Panc1 (cell line): ENCODE measurements at regions not wholly inside any gene's neighbourhood (a gene's known extent, or its start where the extent isn't known, plus 50 kb on each side); places are given as distances from the start of the nearest gene placed in this dataset.

Experiments
- ATAC-seq: fragments of 200-7000 bp; cut with Tn5 transposase; 2 replicates; pipeline ENCODE4 v1.9.1; 2020; ENCODE audit warnings: mild to moderate bottlenecking, moderate library complexity
- BruUV-seq: library from RNA; stranded (reverse); fragments of 400-500 nt; replicated peaks from 2 replicates; lab custom pipeline; 2021; lab: Mats Ljungman, UMichigan
- CTCF ChIA-PET: fragments of 300-600 bp; sonication (Branson Sonifier 250); formaldehyde crosslinking; loops from one replicate; lab custom pipeline; 2022; ENCODE audit warnings: antibody characterized with exemption; lab: Charles Lee
- POLR2A ChIA-PET: fragments of 300-600 bp; sonication (Branson Sonifier 250); formaldehyde crosslinking; loops from one replicate; lab custom pipeline; 2022; ENCODE audit warnings: antibody characterized with exemption; lab: Charles Lee
- DNase-seq: peaks from one replicate; pipeline ENCODE4 v3.0.0-alpha.2; 2010; ENCODE audit warnings: low read depth, low spot score
- H3K27ac ChIP-seq: 2 replicates; pipeline ENCODE4 v1.5.1; 2011; ENCODE audit warnings: mild to moderate bottlenecking, low read length, inconsistent platforms
- H3K27me3 ChIP-seq: fragments of 200-500 bp; sonication (Bioruptor generic); 2 replicates; pipeline ENCODE4 v1.6.0; 2014; ENCODE audit warnings: low read length, inconsistent platforms; ENCODE audit not compliant: control insufficient read depth, insufficient read depth
- H3K36me3 ChIP-seq: fragments of 200-500 bp; sonication (Bioruptor generic); 2 replicates; pipeline ENCODE4 v1.5.1; 2014; ENCODE audit warnings: inconsistent platforms, mild to moderate bottlenecking, low read length, moderate library complexity; ENCODE audit not compliant: control insufficient read depth, insufficient read depth
- H3K4me1 ChIP-seq: 2 replicates; pipeline ENCODE4 v1.5.1; 2011; ENCODE audit warnings: inconsistent platforms, mild to moderate bottlenecking, low read length, moderate library complexity; ENCODE audit not compliant: control insufficient read depth, insufficient read depth
- H3K4me3 ChIP-seq, 2 experiments: 2 replicates each; pipeline ENCODE4 v1.5.1; 2011 to 2012; ENCODE audit warnings: low read depth in 2 of 2, low read length in 2 of 2, mild to moderate bottlenecking in 2 of 2, inconsistent platforms in 1 of 2, moderate library complexity in 1 of 2
- H3K9me3 ChIP-seq: fragments of 200-500 bp; sonication (Bioruptor generic); 2 replicates; pipeline ENCODE4 v1.5.1; 2014; ENCODE audit warnings: low read depth, mild to moderate bottlenecking, inconsistent platforms, low read length, moderate library complexity; ENCODE audit not compliant: control insufficient read depth, insufficient read depth
- POLR2AphosphoS5 ChIP-seq: IDR thresholded peaks from 2 replicates; pipeline ENCODE4 v1.6.1; 2012; ENCODE audit warnings: mild to moderate bottlenecking, low read depth, low read length, moderate library complexity
- SIN3A ChIP-seq: IDR thresholded peaks from 2 replicates; pipeline ENCODE4 v1.6.1; 2012; ENCODE audit warnings: low read depth, mild to moderate bottlenecking, low read length, moderate library complexity, borderline replicate concordance; ENCODE audit not compliant: insufficient read depth
- TCF7L2 ChIP-seq: IDR thresholded peaks from 2 replicates; pipeline ENCODE4 v1.6.1; 2011; ENCODE audit warnings: mild to moderate bottlenecking, low read depth, low read length, inconsistent platforms
- in situ Hi-C: cut with HindIII; loops from 2 replicates; pipeline ENCODE4 v1.10.0; 2016; ENCODE audit warnings: low sequenced_read_pairs, low pct_unique_long_range_greater_than_20kb
- intact Hi-C: fragments of 100-400 bp; cut with micrococcal nuclease; formaldehyde crosslinking; loops from one replicate; pipeline ENCODE4 v1.10.0; 2022; ENCODE audit not compliant: unreplicated experiment
- TF ChIP-seq, protein P1 (sequence below): fragments of 450-650 bp; IDR thresholded peaks from 2 replicates; pipeline ENCODE4 v1.5.1; 2017; ENCODE audit warnings: mild to moderate bottlenecking
- TF ChIP-seq, protein P2 (sequence below), 2 experiments: IDR thresholded peaks; 2 replicates each; pipeline ENCODE4 v1.6.1; 2011 to 2012; ENCODE audit warnings: low read depth in 2 of 2, control low read depth in 1 of 2, low read length in 1 of 2, mild to moderate bottlenecking in 1 of 2, moderate library complexity in 1 of 2; ENCODE audit not compliant: insufficient read depth in 1 of 2

GRCh38 chr2:234415706-234416105 lies 81.2 kb downstream of the ARL4C start:
- POLR2A ChIA-PET = no interaction called here

DNA sequence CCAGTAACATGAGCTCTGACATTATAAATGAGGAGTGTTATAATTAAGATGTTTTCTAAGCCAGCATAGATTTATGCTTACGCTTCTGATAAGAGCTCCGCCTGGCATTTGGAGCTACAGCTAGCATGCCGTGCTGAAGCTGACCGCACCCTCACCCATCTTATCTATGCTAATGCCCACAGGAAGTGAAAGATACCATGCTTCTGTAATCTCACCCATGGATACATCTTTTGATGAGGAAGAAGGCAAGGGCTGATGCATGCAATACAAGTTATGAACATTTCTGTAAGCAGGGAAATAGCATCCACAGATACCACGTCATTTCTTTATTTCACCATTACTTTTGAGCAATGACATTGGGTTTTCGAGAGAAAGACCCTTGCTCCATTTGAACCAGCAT lies 82.3 kb downstream of the ARL4C start:
- TF ChIP-seq TCF7L2 (no peak), POLR2AphosphoS5 (no peak), SIN3A (no peak)
- TF ChIP-seq, protein P1, sequence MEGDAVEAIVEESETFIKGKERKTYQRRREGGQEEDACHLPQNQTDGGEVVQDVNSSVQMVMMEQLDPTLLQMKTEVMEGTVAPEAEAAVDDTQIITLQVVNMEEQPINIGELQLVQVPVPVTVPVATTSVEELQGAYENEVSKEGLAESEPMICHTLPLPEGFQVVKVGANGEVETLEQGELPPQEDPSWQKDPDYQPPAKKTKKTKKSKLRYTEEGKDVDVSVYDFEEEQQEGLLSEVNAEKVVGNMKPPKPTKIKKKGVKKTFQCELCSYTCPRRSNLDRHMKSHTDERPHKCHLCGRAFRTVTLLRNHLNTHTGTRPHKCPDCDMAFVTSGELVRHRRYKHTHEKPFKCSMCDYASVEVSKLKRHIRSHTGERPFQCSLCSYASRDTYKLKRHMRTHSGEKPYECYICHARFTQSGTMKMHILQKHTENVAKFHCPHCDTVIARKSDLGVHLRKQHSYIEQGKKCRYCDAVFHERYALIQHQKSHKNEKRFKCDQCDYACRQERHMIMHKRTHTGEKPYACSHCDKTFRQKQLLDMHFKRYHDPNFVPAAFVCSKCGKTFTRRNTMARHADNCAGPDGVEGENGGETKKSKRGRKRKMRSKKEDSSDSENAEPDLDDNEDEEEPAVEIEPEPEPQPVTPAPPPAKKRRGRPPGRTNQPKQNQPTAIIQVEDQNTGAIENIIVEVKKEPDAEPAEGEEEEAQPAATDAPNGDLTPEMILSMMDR = no peak
- TF ChIP-seq, protein P2, sequence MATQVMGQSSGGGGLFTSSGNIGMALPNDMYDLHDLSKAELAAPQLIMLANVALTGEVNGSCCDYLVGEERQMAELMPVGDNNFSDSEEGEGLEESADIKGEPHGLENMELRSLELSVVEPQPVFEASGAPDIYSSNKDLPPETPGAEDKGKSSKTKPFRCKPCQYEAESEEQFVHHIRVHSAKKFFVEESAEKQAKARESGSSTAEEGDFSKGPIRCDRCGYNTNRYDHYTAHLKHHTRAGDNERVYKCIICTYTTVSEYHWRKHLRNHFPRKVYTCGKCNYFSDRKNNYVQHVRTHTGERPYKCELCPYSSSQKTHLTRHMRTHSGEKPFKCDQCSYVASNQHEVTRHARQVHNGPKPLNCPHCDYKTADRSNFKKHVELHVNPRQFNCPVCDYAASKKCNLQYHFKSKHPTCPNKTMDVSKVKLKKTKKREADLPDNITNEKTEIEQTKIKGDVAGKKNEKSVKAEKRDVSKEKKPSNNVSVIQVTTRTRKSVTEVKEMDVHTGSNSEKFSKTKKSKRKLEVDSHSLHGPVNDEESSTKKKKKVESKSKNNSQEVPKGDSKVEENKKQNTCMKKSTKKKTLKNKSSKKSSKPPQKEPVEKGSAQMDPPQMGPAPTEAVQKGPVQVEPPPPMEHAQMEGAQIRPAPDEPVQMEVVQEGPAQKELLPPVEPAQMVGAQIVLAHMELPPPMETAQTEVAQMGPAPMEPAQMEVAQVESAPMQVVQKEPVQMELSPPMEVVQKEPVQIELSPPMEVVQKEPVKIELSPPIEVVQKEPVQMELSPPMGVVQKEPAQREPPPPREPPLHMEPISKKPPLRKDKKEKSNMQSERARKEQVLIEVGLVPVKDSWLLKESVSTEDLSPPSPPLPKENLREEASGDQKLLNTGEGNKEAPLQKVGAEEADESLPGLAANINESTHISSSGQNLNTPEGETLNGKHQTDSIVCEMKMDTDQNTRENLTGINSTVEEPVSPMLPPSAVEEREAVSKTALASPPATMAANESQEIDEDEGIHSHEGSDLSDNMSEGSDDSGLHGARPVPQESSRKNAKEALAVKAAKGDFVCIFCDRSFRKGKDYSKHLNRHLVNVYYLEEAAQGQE (IDR thresholded peaks at IDR 0.05; ENCODE audit: insufficient read depth in 1 of 2, low read depth in 2 of 2, low read length in 1 of 2) = no peak
- ChIA-PET CTCF (no interaction called here), POLR2A (no interaction called here)
- intact Hi-C loops = no loop called here
- no TSS peak for BruUV-seq
- H3K4me1 ChIP-seq = no peaks in the 10 kb centered on the region
- peak overlapping the region; percentile 25; the same call in 1 of the 2 replicates for H3K27ac ChIP-seq
- H3K27me3 ChIP-seq = no peaks in the 10 kb centered on the region
- DNase-seq = no peak
- H3K36me3 ChIP-seq = no peaks in the 10 kb centered on the region
- in situ Hi-C loops = no loop called here
- H3K9me3 ChIP-seq = 0 out of 2 replicates have a peak, but pooled peaks cover 3% of the 10 kb centered on the region
- H3K4me3 ChIP-seq = no peak overlapping the region
- ATAC-seq = no peak

More at GRCh38 chr2:234415706-234416105, 81.2 kb downstream of the ARL4C start:
- CTCF ChIA-PET = no interaction called here
- ATAC-seq (no peak), DNase-seq (no peak)
- intact Hi-C loops (no loop called here), in situ Hi-C loops (no loop called here)
- TF ChIP-seq, protein P2 (IDR thresholded peaks at IDR 0.05; ENCODE audit: insufficient read depth in 1 of 2, low read depth in 2 of 2, low read length in 1 of 2) = no peak
- no peak for TF ChIP-seq SIN3A
- no peak for TF ChIP-seq POLR2AphosphoS5
- Histone ChIP-seq H3K36me3 (no peaks in the 10 kb centered on the region), H3K9me3 (0 out of 2 replicates have a peak, but pooled peaks cover 3% of the 10 kb centered on the region), H3K27me3 (no peaks in the 10 kb centered on the region), H3K4me1 (peaks cover 5% of the 10 kb centered on the region; the same call in 1 of the 2 replicates), H3K27ac (no peak overlapping the region; the same call in 1 of the 2 replicates), H3K4me3 (no peak overlapping the region)
- no TSS peak for BruUV-seq
